ENCODE measurements at regions not wholly inside any gene's neighbourhood (a gene's known extent, or its start where the extent isn't known, plus 50 kb on each side); places are given as distances from the start of the nearest gene placed in this dataset.
"Not testable (repeated sequence)": the region's sequence is repeated elsewhere in the genome, so short reads cannot be mapped to it uniquely, and the experiment has no call there.

- DNase-seq, result no peak
These were observed 484.7 kb downstream of the DACH1 start for GRCh38 chr13:71382285-71382684.

GRCh38 chr13:71380191-71380590 is 486.8 kb downstream of the DACH1 start:
- DNase-seq, result no peak

GRCh38 chr13:71378961-71379905 is 487.8 kb downstream of the DACH1 start:
- DNase-seq, result no peak

GRCh38 chr13:71374471-71375049 is 492.4 kb downstream of the DACH1 start:
- DNase-seq, result no peak

GRCh38 chr13:71368336-71368735 is 498.7 kb downstream of the DACH1 start:
- no peak for DNase-seq

- no peak for DNase-seq
These were observed 507.0 kb downstream of the DACH1 start for GRCh38 chr13:71360041-71360440.

GRCh38 chr13:71359641-71360040 is 507.4 kb downstream of the DACH1 start:
- no peak for DNase-seq

- DNase-seq, result no peak
These were observed 508.8 kb downstream of the DACH1 start for GRCh38 chr13:71358218-71358617.

GRCh38 chr13:71355010-71355409 is 512.0 kb downstream of the DACH1 start:
- DNase-seq, result no peak

GRCh38 chr13:71350886-71351285 is 516.1 kb downstream of the DACH1 start:
- DNase-seq, result no peak

- DNase-seq, result not testable (repeated sequence)
These were observed 521.1 kb downstream of the DACH1 start for GRCh38 chr13:71345856-71346255.

GRCh38 chr13:71339736-71340135 is 527.3 kb downstream of the DACH1 start:
- DNase-seq, result no peak

GRCh38 chr13:71339005-71339404 is 528.0 kb downstream of the DACH1 start:
- no peak for DNase-seq

- DNase-seq, result no peak
These were observed 528.9 kb downstream of the DACH1 start for GRCh38 chr13:71338070-71338469.

GRCh38 chr13:71327266-71327665 is 539.7 kb downstream of the DACH1 start:
- no peak for DNase-seq

- DNase-seq, result no peak
These were observed 541.4 kb downstream of the DACH1 start for GRCh38 chr13:71325556-71325955.

GRCh38 chr13:71323266-71323665 is 543.7 kb downstream of the DACH1 start:
- no peak for DNase-seq

- no peak for DNase-seq
These were observed 546.6 kb downstream of the DACH1 start for GRCh38 chr13:71320452-71320851.

- DNase-seq, result no peak
These were observed 550.1 kb downstream of the DACH1 start for GRCh38 chr13:71316792-71317363.

- no peak for DNase-seq
These were observed 554.1 kb downstream of the DACH1 start for GRCh38 chr13:71312923-71313322.

- no peak for DNase-seq
These were observed 557.1 kb downstream of the DACH1 start for GRCh38 chr13:71309905-71310304.

GRCh38 chr13:71306821-71307220 is 560.2 kb downstream of the DACH1 start:
- DNase-seq, result no peak

- DNase-seq, result no peak
These were observed 562.1 kb downstream of the DACH1 start for GRCh38 chr13:71304861-71305260.

- no peak for DNase-seq
These were observed 563.9 kb downstream of the DACH1 start for GRCh38 chr13:71303144-71303543.
